Middle frontal gyrus (tissue), 1 donor: ENCODE measurements at regions not wholly inside any gene's neighbourhood (a gene's known extent, or its start where the extent isn't known, plus 50 kb on each side); places are given as distances from the start of the nearest gene placed in this dataset.
A peak's percentile ranks its signal among the peaks of the same experiment; 100 is the strongest.

Source experiments
- DNase-seq: peaks from one replicate; pipeline ENCODE4 v3.0.0-alpha.2; 2015; ENCODE audit warnings: low spot score; ENCODE audit errors: extremely low spot score

DNA sequence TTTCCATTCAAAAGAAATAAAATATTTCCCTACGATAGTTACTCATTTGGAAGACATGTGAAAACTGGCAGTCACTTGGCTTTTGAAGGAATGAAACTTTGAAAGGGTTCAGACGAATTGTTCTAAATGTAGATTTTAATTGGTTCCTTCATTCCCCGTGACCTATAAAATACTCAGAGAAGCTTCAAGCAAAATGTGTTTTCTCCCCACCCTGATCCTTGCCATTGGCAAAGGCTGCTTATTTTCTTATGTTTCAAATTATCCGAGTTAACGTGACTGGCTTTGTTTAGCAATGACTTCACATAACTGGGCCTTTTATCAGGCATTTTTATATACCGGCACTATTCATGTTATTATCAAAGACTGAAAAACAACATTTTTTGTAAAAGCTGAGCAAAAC lies 204.1 kb upstream of the NEIL3 start:
- DNase-seq = no peak

- no peak for DNase-seq
Observed at GRCh38 chr4:177107288-177107921, 202.3 kb upstream of the NEIL3 start.

DNA sequence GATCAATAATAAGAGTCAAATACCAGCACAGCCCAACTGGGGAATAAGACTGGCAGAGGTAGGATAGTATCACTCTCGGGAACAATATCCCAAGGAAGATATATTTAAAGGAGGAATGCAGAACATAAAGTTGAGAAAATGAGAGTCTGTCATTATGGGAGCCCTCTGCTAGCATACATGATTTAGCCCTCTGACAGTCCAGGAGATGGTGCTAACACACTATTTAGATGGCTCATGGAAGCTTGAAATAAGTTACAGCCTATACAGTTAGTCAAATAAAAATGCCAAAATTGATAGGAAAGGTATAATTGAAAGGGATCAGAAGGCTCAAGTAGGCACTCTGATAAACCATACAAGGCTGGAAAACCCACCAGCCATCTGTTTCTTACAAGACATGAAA lies 201.0 kb upstream of the NEIL3 start:
- no peak for DNase-seq

DNA sequence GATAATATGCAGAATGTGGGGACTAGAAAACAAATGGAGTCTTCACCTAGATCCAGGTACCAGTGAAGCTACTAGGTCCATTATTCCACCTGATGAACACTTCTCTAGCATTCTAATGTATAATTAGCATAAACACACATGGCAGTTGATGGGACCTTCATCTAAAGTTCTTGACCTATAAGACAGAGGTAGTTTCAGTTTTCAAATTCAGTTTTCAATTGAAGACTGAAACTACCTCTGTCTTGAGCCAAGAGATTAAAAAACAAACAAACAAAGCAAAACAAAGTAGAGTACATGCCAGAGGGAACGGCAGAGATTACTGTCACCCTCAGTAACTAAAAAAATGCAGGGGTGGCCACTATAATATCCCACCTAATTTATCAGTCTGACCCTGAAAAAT lies 199.9 kb upstream of the NEIL3 start:
- no peak for DNase-seq

- no peak for DNase-seq
Observed at GRCh38 chr4:177116161-177116560, 193.5 kb upstream of the NEIL3 start.

DNA sequence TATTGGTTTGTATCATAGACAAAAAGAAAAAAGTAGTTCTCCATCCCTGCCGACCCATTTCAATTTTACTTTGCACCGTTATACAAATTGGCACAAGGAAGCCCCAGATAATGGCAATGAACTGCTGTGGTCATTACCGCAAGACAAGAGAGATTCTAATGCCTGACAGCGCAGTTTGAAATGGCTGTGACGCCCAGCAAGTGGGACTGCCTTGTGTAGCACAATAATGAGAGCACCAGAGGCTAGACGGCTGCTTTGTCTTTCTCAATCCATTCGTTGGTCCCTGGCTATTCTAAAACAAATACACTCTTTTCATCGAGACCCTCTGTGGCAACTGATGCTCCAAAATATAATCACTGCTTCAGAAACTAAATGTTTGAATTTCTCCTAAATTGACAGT lies 192.4 kb upstream of the NEIL3 start:
- no peak for DNase-seq

GRCh38 chr4:177118596-177118995 lies 191.1 kb upstream of the NEIL3 start:
- DNase-seq = peak; percentile 61

- no peak for DNase-seq
Observed at GRCh38 chr4:177119021-177119471, 190.6 kb upstream of the NEIL3 start.

DNA sequence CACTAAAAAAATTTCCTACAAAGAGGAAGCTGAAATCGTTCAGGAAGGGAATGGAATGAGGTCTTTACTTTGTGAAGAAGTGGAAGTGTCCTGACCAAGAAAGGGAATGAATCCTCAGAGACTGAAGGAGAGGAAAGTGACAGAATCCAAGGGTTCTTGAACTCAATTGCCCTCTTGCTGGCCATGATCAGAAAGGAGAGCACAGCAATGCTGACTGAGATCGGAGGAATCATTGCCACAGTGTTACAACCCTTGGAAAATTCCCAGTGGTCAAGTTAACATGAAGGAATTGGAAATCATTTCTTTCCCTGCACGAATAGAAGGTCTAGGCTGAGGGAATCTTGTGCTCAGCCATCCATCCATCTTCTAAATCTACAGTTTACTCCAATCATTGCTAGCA lies 190.0 kb upstream of the NEIL3 start:
- no peak for DNase-seq

DNA sequence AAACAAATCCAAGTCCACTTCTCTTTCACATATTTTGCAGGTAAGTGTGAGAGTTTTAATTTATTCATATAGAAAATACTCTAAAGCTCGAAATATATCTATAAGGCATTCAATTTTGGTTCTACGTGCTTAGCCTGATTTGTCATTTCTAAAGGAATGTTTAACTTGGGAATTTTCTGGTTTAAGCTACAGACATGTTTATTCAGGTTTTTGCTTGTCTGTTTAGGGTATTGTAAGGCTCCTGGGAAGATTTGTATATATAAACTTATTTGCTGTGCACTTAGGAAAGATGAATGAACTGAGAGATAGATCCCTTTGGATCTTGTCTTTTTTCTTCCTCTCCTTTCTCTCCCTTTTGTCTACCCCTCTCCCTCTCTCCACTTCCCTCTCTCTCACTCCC lies 185.9 kb upstream of the NEIL3 start:
- DNase-seq = no peak

DNA sequence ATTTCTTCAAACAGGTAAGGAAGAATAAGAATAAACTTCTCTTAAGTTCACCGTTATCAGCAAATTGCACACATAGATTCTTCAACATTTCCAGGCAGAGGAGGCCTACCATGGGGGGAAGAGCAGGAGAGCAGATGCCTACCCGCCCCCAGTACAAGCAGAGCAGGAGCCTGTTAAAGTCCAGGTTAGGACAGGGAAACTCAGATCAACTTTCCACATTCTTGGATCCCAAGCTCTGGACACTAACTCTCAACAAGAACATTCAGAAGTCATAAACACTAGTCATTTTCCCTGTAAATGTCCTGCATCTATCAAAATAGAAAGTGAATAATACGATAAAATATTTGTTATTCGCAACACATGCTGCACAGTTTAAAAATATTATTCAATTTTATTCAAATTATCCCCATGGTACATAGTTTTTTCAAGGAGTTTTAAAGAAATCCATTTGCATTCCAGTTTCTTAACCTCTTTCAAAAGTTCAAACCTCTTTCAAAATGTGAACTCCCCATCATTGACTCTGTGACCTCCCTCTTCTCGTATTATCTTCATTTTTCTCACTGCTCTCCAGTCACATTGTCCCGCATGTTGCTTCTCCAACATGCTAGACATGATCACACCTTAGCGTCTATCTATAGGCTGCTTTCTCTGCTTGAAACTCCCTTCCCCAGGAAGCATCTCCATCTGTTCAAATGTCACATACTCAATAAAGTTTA lies 185.2 kb upstream of the NEIL3 start:
- no peak for DNase-seq

DNA sequence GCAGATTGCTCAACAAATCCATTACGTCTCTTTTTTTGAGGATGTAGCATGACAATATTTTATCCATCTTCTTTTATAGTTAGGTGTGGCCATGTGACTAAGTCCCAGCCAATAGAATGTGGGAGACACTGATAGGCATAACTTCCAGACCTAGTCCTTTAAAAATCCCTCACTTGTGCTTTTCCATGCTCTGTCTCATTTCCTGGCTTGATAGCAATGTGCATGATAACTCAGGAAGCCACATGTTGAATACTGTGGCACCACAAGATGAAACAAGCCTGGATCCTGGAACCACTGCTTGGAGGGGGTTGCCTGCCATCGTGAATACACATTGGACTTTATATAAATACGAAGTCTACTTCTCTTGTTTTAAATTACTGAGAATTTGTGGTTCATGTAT lies 184.0 kb upstream of the NEIL3 start:
- DNase-seq = no peak

GRCh38 chr4:177127658-177128057 lies 182.0 kb upstream of the NEIL3 start:
- DNase-seq = no peak

DNA sequence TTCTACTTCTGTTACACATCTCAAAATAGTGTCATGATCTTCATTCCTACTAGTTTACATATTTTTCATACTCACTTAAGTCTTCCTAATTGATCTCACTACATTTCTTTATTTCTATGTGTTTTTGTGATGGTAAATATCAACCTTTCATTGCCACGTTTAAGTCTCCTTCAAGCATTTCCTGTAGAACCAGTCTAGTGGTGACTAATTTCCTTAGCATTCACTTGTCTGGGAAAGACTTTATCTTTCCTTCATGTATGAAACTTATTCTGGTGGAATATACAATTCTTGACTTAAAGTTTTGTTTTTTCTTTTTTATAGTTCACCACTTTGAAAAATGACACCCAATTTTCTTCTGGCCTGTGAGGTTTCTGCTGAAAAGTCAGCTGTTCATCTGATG lies 181.4 kb upstream of the NEIL3 start:
- no peak for DNase-seq

DNA sequence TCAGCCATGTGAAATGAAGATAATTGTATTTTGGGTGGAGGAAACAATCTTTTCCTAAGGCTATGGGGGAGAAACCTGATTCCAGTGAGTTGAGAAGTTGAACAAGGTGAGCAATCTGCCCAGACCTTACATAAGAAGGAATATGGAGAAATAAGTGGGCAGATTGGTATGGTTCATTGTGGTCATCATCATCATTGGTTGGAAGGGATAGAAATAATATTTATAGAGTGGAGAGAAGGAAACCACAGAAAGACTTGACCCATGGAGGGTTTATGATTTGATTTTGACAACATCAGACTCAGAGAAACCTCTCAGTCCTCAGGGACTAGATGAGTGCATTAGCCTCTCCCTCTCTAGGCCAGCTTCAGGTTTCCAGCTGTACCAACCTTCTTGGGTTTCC lies 177.9 kb upstream of the NEIL3 start:
- no peak for DNase-seq

DNA sequence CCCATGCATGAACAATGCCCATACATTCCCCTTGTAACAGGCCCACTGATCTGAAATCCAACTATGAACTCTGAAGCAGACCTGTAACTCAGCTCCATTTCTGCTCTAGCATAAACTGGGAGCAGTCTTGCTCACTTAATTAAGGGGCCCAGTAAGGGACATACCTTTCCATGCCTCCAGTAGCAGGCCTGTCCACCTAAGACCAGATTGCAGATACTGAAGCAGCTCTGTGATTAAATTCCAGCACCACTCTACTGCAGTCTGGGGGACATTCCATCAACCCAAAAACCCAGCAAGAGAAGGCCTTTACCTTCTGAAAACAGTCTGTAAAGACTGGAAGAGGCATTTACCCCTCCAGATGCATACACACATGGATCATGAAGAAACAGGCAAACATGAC lies 162.0 kb upstream of the NEIL3 start:
- DNase-seq = no peak

- no peak for DNase-seq
Observed at GRCh38 chr4:177155454-177155853, 154.2 kb upstream of the NEIL3 start.

GRCh38 chr4:177159600-177159999 lies 150.1 kb upstream of the NEIL3 start:
- no peak for DNase-seq

- no peak for DNase-seq
Observed at GRCh38 chr4:177161781-177162180, 147.9 kb upstream of the NEIL3 start.

DNA sequence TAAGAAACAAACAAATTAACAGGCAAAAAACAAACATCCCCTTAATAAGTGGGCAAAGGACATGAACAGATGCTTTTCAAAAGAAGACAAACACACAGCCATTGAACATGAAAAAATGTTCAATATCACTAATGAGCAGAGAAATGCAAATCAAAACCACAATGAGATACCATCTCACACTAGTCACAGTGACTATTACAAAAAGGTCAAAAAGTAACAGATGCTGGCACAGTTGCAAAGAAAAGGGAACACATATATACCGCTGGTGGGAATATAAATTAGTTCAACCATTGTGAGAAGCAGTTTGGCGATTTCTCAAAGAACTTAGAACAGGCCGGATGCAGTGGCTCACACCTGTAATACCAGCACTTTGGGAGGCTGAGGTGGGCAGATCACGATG lies 146.1 kb upstream of the NEIL3 start:
- no peak for DNase-seq

GRCh38 chr4:177171588-177171987 lies 138.1 kb upstream of the NEIL3 start:
- no peak for DNase-seq

- DNase-seq = no peak
Observed at GRCh38 chr4:177175473-177175872, 134.2 kb upstream of the NEIL3 start.

DNA sequence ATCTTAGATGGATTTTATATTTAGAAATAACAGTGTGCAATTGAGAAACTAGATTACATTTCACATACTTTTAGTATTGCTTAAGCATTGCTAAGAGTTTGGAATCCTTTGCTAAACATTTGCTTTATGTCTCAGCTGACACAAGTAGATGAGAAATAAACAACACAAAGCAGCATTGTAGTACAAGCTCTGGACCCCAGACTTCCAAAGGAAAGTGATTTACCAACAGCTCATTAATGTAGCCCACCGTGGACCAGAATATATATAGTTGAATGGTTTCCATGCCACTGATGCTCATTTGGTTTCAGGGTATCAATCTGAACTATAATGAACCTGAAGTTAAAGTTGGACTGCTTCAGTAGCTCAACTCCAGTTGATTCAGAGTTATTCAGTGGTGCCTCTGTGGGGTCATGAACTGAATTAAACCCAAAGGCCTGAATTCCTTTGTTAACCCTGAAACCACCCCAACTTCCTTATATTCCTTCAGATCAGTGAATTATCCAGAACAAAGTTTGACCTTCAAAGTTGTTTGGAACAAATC lies 132.1 kb upstream of the NEIL3 start:
- DNase-seq = no peak
